ENCODE measurements at regions not wholly inside any gene's neighbourhood (a gene's known extent, or its start where the extent isn't known, plus 50 kb on each side); places are given as distances from the start of the nearest gene placed in this dataset.

DNA sequence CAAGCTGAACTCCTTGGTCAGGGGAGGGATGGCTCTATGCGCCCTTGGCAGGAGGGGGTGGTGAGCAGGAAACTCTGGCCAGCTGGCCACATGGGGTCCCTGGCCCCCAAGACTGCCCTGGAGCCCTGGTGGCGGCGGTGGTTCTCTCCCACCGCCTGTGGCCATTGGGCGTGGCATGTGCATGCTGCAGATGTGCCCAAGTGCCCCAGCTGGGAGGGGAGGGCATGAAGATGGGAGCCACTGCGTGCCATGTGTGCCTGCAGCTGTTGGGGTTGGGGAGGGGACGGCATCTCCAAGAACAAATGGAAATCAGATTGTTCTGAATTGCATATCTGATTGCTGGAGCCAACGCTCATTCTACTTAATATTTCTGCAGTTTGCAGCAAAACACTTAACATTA is 115.7 kb upstream of the IGF1 start:
- Histone ChIP-seq H3K18ac (ENCODE audit: low read depth, low read length) (no peak overlapping the region), H2BK15ac (ENCODE audit: low read depth, low read length) (no peak overlapping the region), H2AK5ac (ENCODE audit: low read depth, low read length) (no peak overlapping the region), H4K5ac (ENCODE audit: low read depth, low read length) (no peak overlapping the region), H3K79me1 (ENCODE audit: low read depth in 1 of 2, low read length in 2 of 2) (no peaks in the 10 kb centered on the region), H4K20me1 (ENCODE audit: insufficient read depth, low read length) (no peaks in the 10 kb centered on the region), H3K9me1 (ENCODE audit: insufficient read depth, low read length) (no peaks in the 10 kb centered on the region), H2BK5ac (ENCODE audit: low read depth, low read length, poor library complexity, severe bottlenecking) (no peak overlapping the region), H3K36me3 (ENCODE audit: control insufficient read depth, insufficient read depth, low read length) (no peaks in the 10 kb centered on the region), H3K4me1 (ENCODE audit: control insufficient read depth, insufficient read depth, low read length) (no peaks in the 10 kb centered on the region), H4K8ac (ENCODE audit: low read depth in 2 of 2, low read length in 2 of 2) (no peak overlapping the region), H3K23ac (ENCODE audit: low read depth, low read length) (no peak overlapping the region), H3K27me3 (ENCODE audit: control insufficient read depth, insufficient read depth, low read length) (peaks cover 1% of the 10 kb centered on the region; the same call in 1 of the 2 replicates), H3K4me2 (ENCODE audit: low read depth, low read length) (no peak overlapping the region), H3K14ac (replicated peaks; ENCODE audit: low read depth, low read length) (no peak overlapping the region), H2AK9ac (replicated peaks; ENCODE audit: low read depth, low read length, poor library complexity) (no peak overlapping the region), H2AFZ (replicated peaks; ENCODE audit: low read length, poor library complexity) (no peak overlapping the region), H3K4ac (ENCODE audit: low read depth, low read length) (no peak overlapping the region), H3K27ac (ENCODE audit: insufficient read depth, low read length) (no peak overlapping the region), H4K91ac (ENCODE audit: insufficient read depth, low read depth, low read length) (no peak overlapping the region), H3K9me3 (ENCODE audit: control insufficient read depth, insufficient read depth, low read length) (no peaks in the 10 kb centered on the region), H2BK20ac (ENCODE audit: low read depth, low read length) (no peak overlapping the region), H3K9ac (ENCODE audit: low read depth, low read length) (no peak overlapping the region), H3K56ac (ENCODE audit: extremely low read depth, insufficient read depth, low read length) (no peak overlapping the region), H2BK120ac (ENCODE audit: low read depth, low read length) (no peak overlapping the region), H3K4me3 (ENCODE audit: insufficient read depth, low read depth, low read length) (no peak overlapping the region)
- dilution Hi-C loops (cut with HindIII; ENCODE audit: low sequenced_read_pairs, unreplicated experiment) (no loop called here), in situ Hi-C loops (cut with MboI; ENCODE audit: low sequenced_read_pairs) (no loop called here), intact Hi-C loops (cut with micrococcal nuclease) (no loop called here)
- 82% methylated on average over 2 of the region's 8 CpGs; no CpG with 5 or more reads in 1 of the 2 experiments for WGBS, 2 experiments (ENCODE audit: extremely low coverage in 2 of 2, insufficient read length in 1 of 2)
- no peak for ATAC-seq (ENCODE audit: low read depth)
- POLR2A ChIA-PET (ENCODE audit: unreplicated experiment) = interaction anchor here (1.0 kb wide), 1 partner anchor 9 kb away, joined by 3 read pairs; no protein-coding TSS in a partner anchor
- DNase-seq = no peak
- CTCF ChIA-PET = no interaction called here
- BruUV-seq (replicated peaks) = no TSS peak
- TF ChIP-seq POLR2A (IDR thresholded peaks at IDR 0.05; ENCODE audit: low read depth, low read length) = no peak
- TF ChIP-seq ELK1 (IDR thresholded peaks at IDR 0.05; ENCODE audit: borderline replicate concordance, low read depth, low read length) = no peak
- no peak for TF ChIP-seq NFE2L2 (IDR thresholded peaks at IDR 0.05; ENCODE audit: low read depth, low read length)
- no peak for TF ChIP-seq CEBPB (IDR thresholded peaks at IDR 0.05; ENCODE audit: low read depth, low read length)
- no peak for TF ChIP-seq MAZ (IDR thresholded peaks at IDR 0.05; ENCODE audit: borderline replicate concordance, low read depth, low read length)
- no peak for TF ChIP-seq MAFK (IDR thresholded peaks at IDR 0.05; ENCODE audit: low read depth, low read length)
- no peak for TF ChIP-seq BHLHE40 (IDR thresholded peaks at IDR 0.05; ENCODE audit: low read depth, low read length)
- TF ChIP-seq SMC3 (IDR thresholded peaks at IDR 0.05; ENCODE audit: low read depth, low read length) = no peak
- no peak for TF ChIP-seq RFX5 (IDR thresholded peaks at IDR 0.05; ENCODE audit: low read depth, low read length)
- TF ChIP-seq RCOR1 (IDR thresholded peaks at IDR 0.05; ENCODE audit: insufficient replicate concordance, low read length) = no peak
- TF ChIP-seq MXI1 (IDR thresholded peaks at IDR 0.05; ENCODE audit: borderline replicate concordance, low read depth, low read length) = no peak
